HL-60 (cell line): ENCODE measurements at regions not wholly inside any gene's neighbourhood (a gene's known extent, or its start where the extent isn't known, plus 50 kb on each side); places are given as distances from the start of the nearest gene placed in this dataset.
A peak's percentile ranks its signal among the peaks of the same experiment; 100 is the strongest.

Experiments
- DNase-seq, 2 experiments: peaks; one replicate each; pipeline ENCODE4 v3.0.0-alpha.2; 2010 to 2020; ENCODE audit warnings: low read depth in 1 of 2, low spot score in 1 of 2
- H3K27ac ChIP-seq: fragments of 250-450 bp; sonication (Bioruptor Pico); replicated peaks from 2 replicates; pipeline ENCODE4 v1.5.1; 2020; ENCODE audit warnings: mild to moderate bottlenecking, moderate library complexity
- H3K27me3 ChIP-seq: fragments of 250-450 bp; sonication (Bioruptor Pico); 2 replicates; pipeline ENCODE4 v1.5.1; 2021; ENCODE audit warnings: mild to moderate bottlenecking, moderate library complexity; ENCODE audit not compliant: insufficient read depth, poor library complexity, severe bottlenecking
- H3K4me3 ChIP-seq: replicated peaks from 2 replicates; pipeline ENCODE4 v1.5.1; 2011; ENCODE audit warnings: mild to moderate bottlenecking, control low read depth, low read length; ENCODE audit not compliant: insufficient read depth
- GABPA ChIP-seq: IDR thresholded peaks from 2 replicates; pipeline ENCODE4 v1.6.1; 2012; ENCODE audit warnings: low read depth
- POLR2AphosphoS5 ChIP-seq: IDR thresholded peaks from 2 replicates; pipeline ENCODE4 v1.6.1; 2012; ENCODE audit warnings: low read depth
- SPI1 ChIP-seq: IDR thresholded peaks from 2 replicates; pipeline ENCODE4 v1.6.1; 2012; ENCODE audit warnings: low read depth, mild to moderate bottlenecking, borderline replicate concordance
- TF ChIP-seq, protein P1 (sequence below): IDR thresholded peaks from 2 replicates; pipeline ENCODE4 v1.6.1; 2012; ENCODE audit warnings: low read depth; ENCODE audit not compliant: insufficient replicate concordance
- TF ChIP-seq, protein P2 (sequence below): IDR thresholded peaks from one replicate; pipeline ENCODE4 v1.5.1; 2011; ENCODE audit warnings: low read length, control low read depth, inconsistent platforms; ENCODE audit not compliant: insufficient read depth

DNA sequence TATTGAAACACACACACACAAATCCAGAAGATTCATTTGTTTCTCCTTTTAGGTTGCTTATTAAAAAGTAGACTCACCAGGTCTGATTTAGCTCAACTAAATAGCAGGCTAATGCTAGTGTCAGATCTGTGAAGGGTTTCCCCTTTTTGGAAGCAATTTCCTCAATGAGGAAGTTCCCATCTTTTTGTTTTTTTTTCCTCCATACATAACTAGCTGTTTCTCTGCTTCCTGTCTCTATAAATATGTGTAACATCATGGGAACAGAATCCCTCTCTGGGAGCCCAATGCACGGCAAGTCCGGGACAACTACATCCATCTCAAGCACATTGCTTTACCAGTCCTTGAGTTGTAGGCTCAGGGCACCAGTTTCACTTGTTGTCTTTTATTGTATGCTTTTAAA, 1421.1 kb downstream of the PLA2G4A start:
- Histone ChIP-seq H3K27ac (no peak overlapping the region), H3K4me3 (no peak overlapping the region), H3K27me3 (no peaks in the 10 kb centered on the region)
- TF ChIP-seq GABPA = no peak
- TF ChIP-seq, protein P1, sequence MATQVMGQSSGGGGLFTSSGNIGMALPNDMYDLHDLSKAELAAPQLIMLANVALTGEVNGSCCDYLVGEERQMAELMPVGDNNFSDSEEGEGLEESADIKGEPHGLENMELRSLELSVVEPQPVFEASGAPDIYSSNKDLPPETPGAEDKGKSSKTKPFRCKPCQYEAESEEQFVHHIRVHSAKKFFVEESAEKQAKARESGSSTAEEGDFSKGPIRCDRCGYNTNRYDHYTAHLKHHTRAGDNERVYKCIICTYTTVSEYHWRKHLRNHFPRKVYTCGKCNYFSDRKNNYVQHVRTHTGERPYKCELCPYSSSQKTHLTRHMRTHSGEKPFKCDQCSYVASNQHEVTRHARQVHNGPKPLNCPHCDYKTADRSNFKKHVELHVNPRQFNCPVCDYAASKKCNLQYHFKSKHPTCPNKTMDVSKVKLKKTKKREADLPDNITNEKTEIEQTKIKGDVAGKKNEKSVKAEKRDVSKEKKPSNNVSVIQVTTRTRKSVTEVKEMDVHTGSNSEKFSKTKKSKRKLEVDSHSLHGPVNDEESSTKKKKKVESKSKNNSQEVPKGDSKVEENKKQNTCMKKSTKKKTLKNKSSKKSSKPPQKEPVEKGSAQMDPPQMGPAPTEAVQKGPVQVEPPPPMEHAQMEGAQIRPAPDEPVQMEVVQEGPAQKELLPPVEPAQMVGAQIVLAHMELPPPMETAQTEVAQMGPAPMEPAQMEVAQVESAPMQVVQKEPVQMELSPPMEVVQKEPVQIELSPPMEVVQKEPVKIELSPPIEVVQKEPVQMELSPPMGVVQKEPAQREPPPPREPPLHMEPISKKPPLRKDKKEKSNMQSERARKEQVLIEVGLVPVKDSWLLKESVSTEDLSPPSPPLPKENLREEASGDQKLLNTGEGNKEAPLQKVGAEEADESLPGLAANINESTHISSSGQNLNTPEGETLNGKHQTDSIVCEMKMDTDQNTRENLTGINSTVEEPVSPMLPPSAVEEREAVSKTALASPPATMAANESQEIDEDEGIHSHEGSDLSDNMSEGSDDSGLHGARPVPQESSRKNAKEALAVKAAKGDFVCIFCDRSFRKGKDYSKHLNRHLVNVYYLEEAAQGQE = no peak
- peak; percentile 82 for TF ChIP-seq SPI1
- TF ChIP-seq, protein P2, sequence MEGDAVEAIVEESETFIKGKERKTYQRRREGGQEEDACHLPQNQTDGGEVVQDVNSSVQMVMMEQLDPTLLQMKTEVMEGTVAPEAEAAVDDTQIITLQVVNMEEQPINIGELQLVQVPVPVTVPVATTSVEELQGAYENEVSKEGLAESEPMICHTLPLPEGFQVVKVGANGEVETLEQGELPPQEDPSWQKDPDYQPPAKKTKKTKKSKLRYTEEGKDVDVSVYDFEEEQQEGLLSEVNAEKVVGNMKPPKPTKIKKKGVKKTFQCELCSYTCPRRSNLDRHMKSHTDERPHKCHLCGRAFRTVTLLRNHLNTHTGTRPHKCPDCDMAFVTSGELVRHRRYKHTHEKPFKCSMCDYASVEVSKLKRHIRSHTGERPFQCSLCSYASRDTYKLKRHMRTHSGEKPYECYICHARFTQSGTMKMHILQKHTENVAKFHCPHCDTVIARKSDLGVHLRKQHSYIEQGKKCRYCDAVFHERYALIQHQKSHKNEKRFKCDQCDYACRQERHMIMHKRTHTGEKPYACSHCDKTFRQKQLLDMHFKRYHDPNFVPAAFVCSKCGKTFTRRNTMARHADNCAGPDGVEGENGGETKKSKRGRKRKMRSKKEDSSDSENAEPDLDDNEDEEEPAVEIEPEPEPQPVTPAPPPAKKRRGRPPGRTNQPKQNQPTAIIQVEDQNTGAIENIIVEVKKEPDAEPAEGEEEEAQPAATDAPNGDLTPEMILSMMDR = no peak
- TF ChIP-seq POLR2AphosphoS5 = no peak
- DNase-seq = peak in 1 of 2 experiments; percentile 4

DNA sequence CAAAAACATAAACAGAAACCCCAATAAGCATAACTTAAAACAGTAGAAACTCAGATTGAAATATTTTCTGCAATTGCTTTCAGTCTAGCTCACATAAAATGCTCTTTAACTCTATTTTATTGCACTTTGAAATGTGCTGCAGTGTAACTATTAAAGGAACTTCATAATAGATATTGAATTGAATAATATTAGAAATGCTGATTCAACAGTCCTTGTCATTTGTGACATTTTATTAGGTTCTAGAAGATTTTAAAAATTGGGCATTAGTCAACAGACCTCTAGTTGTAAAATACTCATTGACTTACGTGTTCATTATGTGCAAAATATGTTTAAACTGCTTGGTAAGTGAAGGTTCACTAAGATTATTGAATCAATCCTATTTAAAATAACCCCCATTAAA, 1422.3 kb downstream of the PLA2G4A start:
- no peak overlapping the region for H3K27ac ChIP-seq
- H3K4me3 ChIP-seq = no peak overlapping the region
- H3K27me3 ChIP-seq = no peaks in the 10 kb centered on the region
- no peak for DNase-seq
- TF ChIP-seq GABPA (no peak), POLR2AphosphoS5 (no peak), SPI1 (no peak)
- TF ChIP-seq, protein P2 = no peak
- TF ChIP-seq, protein P1 = no peak

DNA sequence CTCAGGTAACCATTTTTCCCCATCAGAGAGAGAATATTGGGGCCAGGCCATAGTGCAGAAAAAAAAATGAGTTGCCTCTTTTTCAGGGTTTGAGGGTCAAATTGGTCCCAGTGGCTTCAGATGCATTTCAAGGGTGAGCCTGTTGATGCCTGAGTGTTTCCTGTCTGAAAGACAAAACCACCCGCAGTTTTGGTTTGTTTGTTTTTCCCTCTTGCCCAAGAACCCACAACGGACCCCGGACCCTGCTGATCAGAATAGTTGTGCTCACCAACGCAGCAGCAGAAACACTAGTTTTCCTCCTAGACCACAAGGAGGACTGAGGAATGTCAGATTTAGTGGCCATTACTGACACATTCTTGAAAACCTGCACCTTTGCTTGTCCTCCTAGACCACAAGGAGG, 1433.1 kb downstream of the PLA2G4A start:
- TF ChIP-seq, protein P2 = no peak
- TF ChIP-seq, protein P1 = no peak
- TF ChIP-seq SPI1 = no peak
- no peak for TF ChIP-seq GABPA
- TF ChIP-seq POLR2AphosphoS5 = no peak
- no peak overlapping the region for H3K27ac ChIP-seq
- H3K27me3 ChIP-seq = no peaks in the 10 kb centered on the region
- no peak overlapping the region for H3K4me3 ChIP-seq
- DNase-seq = no peak
